HG02678 (cell line): ENCODE measurements at regions not wholly inside any gene's neighbourhood (a gene's known extent, or its start where the extent isn't known, plus 50 kb on each side); places are given as distances from the start of the nearest gene placed in this dataset.

Experiments
- ATAC-seq: cut with Tn5 transposase; IDR thresholded peaks from one replicate; pipeline ENCODE4 v1.9.1; 2021; ENCODE audit warnings: mild to moderate bottlenecking, moderate library complexity; ENCODE audit not compliant: unreplicated experiment

- ATAC-seq = no peak
Observed at GRCh38 chr9:82367016-82367415, 378.4 kb downstream of the SPATA31D1 start.

GRCh38 chr9:82367929-82368328 lies 379.4 kb downstream of the SPATA31D1 start:
- no peak for ATAC-seq

GRCh38 chr9:82369251-82369945 lies 380.8 kb downstream of the SPATA31D1 start:
- ATAC-seq = no peak

- no peak for ATAC-seq
Observed at GRCh38 chr9:82375041-82375440, 386.5 kb downstream of the SPATA31D1 start.

- ATAC-seq = no peak
Observed at GRCh38 chr9:82376677-82377232, 388.2 kb downstream of the SPATA31D1 start.

- no peak for ATAC-seq
Observed at GRCh38 chr9:82382887-82383616, 394.5 kb downstream of the SPATA31D1 start.

GRCh38 chr9:82385633-82386032 lies 397.1 kb downstream of the SPATA31D1 start:
- ATAC-seq = no peak

- ATAC-seq = no peak
Observed at GRCh38 chr9:82397534-82397933, 409.0 kb downstream of the SPATA31D1 start.

GRCh38 chr9:82404196-82404870 lies 415.8 kb downstream of the SPATA31D1 start:
- ATAC-seq = no peak

GRCh38 chr9:82404881-82405280 lies 416.3 kb downstream of the SPATA31D1 start:
- ATAC-seq = no peak

GRCh38 chr9:82406456-82407085 lies 418.0 kb downstream of the SPATA31D1 start:
- ATAC-seq = no peak

GRCh38 chr9:82410306-82410705 lies 421.7 kb downstream of the SPATA31D1 start:
- peak; percentile 91 for ATAC-seq

- no peak for ATAC-seq
Observed at GRCh38 chr9:82410866-82411265, 422.3 kb downstream of the SPATA31D1 start.

- no peak for ATAC-seq
Observed at GRCh38 chr9:82412586-82413305, 424.2 kb downstream of the SPATA31D1 start.

GRCh38 chr9:82417501-82417900 lies 428.9 kb downstream of the SPATA31D1 start:
- ATAC-seq = no peak

- ATAC-seq = no peak
Observed at GRCh38 chr9:82418334-82418733, 429.8 kb downstream of the SPATA31D1 start.

GRCh38 chr9:82419696-82420486 lies 431.3 kb downstream of the SPATA31D1 start:
- ATAC-seq = no peak

GRCh38 chr9:82421498-82421897 lies 432.9 kb downstream of the SPATA31D1 start:
- no peak for ATAC-seq

- no peak for ATAC-seq
Observed at GRCh38 chr9:82423700-82424099, 435.1 kb downstream of the SPATA31D1 start.
